Bronchial epithelial cell (primary cell): ENCODE measurements at regions not wholly inside any gene's neighbourhood (a gene's known extent, or its start where the extent isn't known, plus 50 kb on each side); places are given as distances from the start of the nearest gene placed in this dataset.
"Not testable (repeated sequence)": the region's sequence is repeated elsewhere in the genome, so short reads cannot be mapped to it uniquely, and the experiment has no call there.

Experiments
- DNase-seq: peaks from one replicate; pipeline ENCODE4 v3.0.0-alpha.2; 2010; ENCODE audit warnings: low read depth
- FAIRE-seq: peaks from 2 replicates; lab custom pipeline; 2011; peaks lifted over from hg19 to GRCh38; lab: Jason Lieb, UNC
- H3K27me3 ChIP-seq: 2 replicates; pipeline ENCODE4 v1.5.1; 2011; ENCODE audit warnings: low read length; ENCODE audit not compliant: control insufficient read depth, insufficient read depth
- H3K36me3 ChIP-seq: 2 replicates; pipeline ENCODE4 v1.5.1; 2011; ENCODE audit warnings: low read length; ENCODE audit not compliant: control insufficient read depth, insufficient read depth
- H3K4me3 ChIP-seq: 2 replicates; pipeline ENCODE4 v1.5.1; 2011; ENCODE audit warnings: mild to moderate bottlenecking, low read depth, low read length, control low read depth
- CTCF ChIP-seq: IDR thresholded peaks from 2 replicates; pipeline ENCODE4 v1.5.1; 2011; ENCODE audit warnings: mild to moderate bottlenecking, moderate library complexity, low read length, control low read depth, inconsistent platforms; ENCODE audit not compliant: insufficient read depth, severe bottlenecking

DNA sequence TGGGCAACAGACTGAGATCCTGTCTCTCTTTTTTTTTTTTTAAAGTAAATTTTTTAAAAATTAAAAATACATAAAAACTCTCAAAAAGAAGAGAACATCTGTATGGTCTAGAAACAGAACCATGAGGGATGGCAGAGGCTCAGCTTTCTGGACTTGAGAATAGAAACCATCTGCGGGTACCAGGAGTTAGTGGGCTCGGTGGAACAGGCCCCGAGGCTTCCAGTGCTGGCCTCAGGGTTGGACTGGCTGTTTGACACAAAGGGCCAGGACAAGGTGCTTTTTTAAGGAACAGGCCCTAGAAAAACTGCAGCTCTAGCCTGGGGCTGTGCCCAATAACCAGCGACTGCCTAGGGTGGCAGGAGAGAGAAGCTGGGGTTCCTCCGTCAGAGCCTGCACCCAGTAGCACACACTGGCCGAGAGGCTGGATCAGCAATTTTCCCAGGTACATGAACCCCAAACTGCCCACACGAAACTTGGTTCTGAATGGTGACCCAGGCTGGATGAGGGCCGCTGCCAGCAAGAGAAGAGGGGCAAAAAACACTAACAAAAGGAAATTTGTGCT is 131.0 kb upstream of the OLIG3 start:
- H3K4me3 ChIP-seq, result no peak overlapping the region
- DNase-seq (no peak), FAIRE-seq (no peak)
- TF ChIP-seq CTCF, result no peak
- peaks cover 4% of the 10 kb centered on the region for H3K27me3 ChIP-seq
- no peaks in the 10 kb centered on the region for H3K36me3 ChIP-seq

DNA sequence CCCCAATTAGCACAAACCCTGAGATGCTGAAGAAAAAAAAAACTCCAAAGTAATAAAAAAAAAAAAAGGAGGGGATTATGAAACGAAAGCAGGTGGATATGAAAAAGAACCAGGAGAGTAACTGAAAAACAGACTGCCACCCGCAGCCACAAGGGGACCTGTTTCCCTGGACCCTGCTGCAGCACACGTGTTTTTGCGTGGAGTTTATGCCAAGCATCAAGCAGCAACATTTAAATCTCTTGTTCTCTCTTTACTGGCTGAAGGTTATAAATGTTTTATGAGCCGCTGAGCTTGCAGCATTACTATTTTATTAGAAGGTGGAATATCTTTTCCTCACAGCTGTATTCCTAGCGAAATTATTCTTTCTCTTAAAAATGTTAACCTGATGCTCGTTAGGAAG is 131.6 kb upstream of the OLIG3 start:
- FAIRE-seq, result no peak
- no peak for DNase-seq
- no peak overlapping the region for H3K4me3 ChIP-seq
- H3K36me3 ChIP-seq, result no peaks in the 10 kb centered on the region
- peaks cover 4% of the 10 kb centered on the region for H3K27me3 ChIP-seq
- no peak for TF ChIP-seq CTCF

- H3K4me3 ChIP-seq, result no peak overlapping the region
- no peak for DNase-seq
Observed at GRCh38 chr6:137630666-137631065, 136.5 kb upstream of the OLIG3 start.

DNA sequence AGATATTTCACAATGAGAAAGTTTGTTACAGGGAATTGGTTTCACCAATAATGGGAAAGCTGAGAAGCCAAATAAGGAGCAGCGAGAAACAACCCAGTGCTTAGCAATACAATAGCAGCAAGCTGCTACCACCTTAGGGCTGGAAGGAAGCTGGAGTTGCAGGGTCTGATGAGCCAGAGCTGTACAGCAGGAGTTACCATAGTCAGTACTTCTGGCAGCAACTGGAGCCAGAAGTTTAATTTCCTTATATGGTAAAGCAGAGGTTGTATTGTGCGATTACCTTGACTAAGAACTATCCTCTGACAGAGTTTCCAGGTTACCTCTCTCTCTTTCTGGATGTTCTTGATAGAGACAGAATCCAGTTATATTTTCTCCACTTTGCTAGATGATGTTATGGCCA is 137.1 kb upstream of the OLIG3 start:
- peak; percentile 9 for DNase-seq
- no peak for FAIRE-seq
- Histone ChIP-seq H3K36me3 (no peaks in the 10 kb centered on the region), H3K27me3 (peaks cover 3% of the 10 kb centered on the region), H3K4me3 (no peak overlapping the region)
- no peak for TF ChIP-seq CTCF

More at GRCh38 chr6:137630666-137631065, 136.5 kb upstream of the OLIG3 start:
- Histone ChIP-seq H3K27me3 (peaks cover 3% of the 10 kb centered on the region), H3K36me3 (no peaks in the 10 kb centered on the region)
- no peak for FAIRE-seq
- no peak for TF ChIP-seq CTCF

GRCh38 chr6:137634177-137634576 is 140.0 kb upstream of the OLIG3 start:
- H3K27me3 ChIP-seq, FAIRE-seq, H3K36me3 ChIP-seq, DNase-seq, H3K4me3 ChIP-seq: not testable (repeated sequence)

DNA sequence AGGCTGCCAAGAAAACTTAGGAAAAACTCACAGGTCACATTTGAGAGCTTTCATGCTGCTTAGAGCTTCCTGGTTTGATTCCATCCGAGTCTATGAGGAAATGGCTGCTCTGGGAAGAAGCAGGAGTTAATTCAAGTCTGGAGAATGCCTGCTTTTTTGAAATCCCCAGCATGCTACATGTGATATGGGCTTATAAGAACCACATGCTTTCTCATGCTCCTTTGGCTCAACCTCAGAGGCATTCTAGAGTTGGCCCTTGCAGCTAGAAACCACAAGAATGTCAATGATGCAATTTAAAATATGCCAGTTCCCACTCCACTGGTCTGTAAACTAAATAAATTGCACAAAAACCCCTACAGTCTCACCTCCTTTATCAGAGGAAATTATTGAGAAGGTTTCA is 142.9 kb upstream of the OLIG3 start:
- no peaks in the 10 kb centered on the region for H3K36me3 ChIP-seq
- no peaks in the 10 kb centered on the region for H3K27me3 ChIP-seq
- no peak overlapping the region for H3K4me3 ChIP-seq
- DNase-seq (peak; percentile 84), FAIRE-seq (no peak)
- TF ChIP-seq CTCF, result no peak
